ENCODE measurements at regions not wholly inside any gene's neighbourhood (a gene's known extent, or its start where the extent isn't known, plus 50 kb on each side); places are given as distances from the start of the nearest gene placed in this dataset.

DNA sequence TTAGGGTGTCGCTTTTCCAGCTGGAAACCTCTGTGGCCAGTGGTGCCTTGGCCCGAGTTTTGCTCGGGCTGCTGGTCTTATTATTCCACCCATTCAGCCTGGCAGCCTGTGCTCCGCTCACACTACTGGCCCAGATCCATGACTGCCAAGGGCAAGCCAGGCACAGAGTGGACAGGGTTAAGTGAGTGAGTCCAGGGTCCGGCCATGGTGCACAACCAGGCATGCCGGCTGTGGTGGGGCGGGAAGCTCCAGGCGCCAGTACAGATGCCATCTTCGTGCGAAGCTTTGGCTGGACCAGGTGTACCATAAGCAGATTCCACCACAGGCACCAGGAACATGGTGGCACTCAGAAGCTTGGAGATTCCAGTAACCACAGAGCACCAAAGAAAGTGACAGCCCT is 580.2 kb upstream of the FAM174A start:
- intact Hi-C loops (cut with DNase I; ENCODE audit: low total_unique reads) = no loop called here

DNA sequence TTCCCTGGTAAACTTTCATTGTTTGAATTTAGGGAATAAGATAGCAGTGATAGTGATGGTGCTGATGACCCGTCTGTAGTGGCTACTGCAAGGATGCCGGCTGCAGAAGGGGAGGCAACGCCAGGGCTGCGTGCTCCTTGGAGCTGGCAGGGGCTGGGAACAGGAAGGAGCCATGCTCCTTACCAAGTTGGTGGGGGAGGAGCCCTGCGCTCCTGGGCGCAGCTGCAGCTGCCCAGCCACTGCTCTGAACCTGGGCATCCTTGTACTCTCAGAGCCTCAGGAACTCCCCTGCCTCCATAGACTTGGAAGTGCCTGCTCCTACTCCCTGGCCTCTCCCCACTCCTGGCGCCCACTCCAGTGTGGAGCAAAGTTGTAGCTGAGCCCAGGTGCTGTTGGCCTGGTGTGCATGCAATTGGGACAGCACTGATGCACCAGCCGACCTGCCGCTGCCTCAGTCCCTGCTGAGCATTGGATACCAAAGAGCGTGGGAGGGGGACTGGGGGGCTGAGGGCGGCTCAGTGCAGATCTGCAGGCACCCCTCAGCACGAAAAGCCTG is 585.1 kb upstream of the FAM174A start:
- Histone ChIP-seq H3K27ac (no peak overlapping the region), H3K4me1 (no peaks in the 10 kb centered on the region), H3K36me3 (no peaks in the 10 kb centered on the region), H3K27me3 (no peaks in the 10 kb centered on the region), H3K9me3 (no peaks in the 10 kb centered on the region), H3K4me3 (no peak overlapping the region)
- no peak for TF ChIP-seq POLR2AphosphoS5 (IDR thresholded peaks at IDR 0.05)
- TF ChIP-seq, protein P1, sequence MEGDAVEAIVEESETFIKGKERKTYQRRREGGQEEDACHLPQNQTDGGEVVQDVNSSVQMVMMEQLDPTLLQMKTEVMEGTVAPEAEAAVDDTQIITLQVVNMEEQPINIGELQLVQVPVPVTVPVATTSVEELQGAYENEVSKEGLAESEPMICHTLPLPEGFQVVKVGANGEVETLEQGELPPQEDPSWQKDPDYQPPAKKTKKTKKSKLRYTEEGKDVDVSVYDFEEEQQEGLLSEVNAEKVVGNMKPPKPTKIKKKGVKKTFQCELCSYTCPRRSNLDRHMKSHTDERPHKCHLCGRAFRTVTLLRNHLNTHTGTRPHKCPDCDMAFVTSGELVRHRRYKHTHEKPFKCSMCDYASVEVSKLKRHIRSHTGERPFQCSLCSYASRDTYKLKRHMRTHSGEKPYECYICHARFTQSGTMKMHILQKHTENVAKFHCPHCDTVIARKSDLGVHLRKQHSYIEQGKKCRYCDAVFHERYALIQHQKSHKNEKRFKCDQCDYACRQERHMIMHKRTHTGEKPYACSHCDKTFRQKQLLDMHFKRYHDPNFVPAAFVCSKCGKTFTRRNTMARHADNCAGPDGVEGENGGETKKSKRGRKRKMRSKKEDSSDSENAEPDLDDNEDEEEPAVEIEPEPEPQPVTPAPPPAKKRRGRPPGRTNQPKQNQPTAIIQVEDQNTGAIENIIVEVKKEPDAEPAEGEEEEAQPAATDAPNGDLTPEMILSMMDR (IDR thresholded peaks at IDR 0.05) = no peak
- TF ChIP-seq POLR2A (IDR thresholded peaks at IDR 0.05) = no peak
- intact Hi-C loops (cut with DNase I; ENCODE audit: low total_unique reads) = no loop called here
- no peak for DNase-seq (ENCODE audit: low spot score in 2 of 2)

More for the DNA sequence above, 580.2 kb upstream of the FAM174A start:
- H3K9me3 ChIP-seq = no peaks in the 10 kb centered on the region
- H3K27ac ChIP-seq = no peak overlapping the region
- H3K27me3 ChIP-seq = no peaks in the 10 kb centered on the region
- TF ChIP-seq POLR2A (IDR thresholded peaks at IDR 0.05) = no peak
- TF ChIP-seq, protein P1 (IDR thresholded peaks at IDR 0.05) = no peak
- TF ChIP-seq POLR2AphosphoS5 (IDR thresholded peaks at IDR 0.05) = no peak
- H3K36me3 ChIP-seq = no peaks in the 10 kb centered on the region
- no peak overlapping the region for H3K4me3 ChIP-seq
- no peak for DNase-seq (ENCODE audit: low spot score in 2 of 2)
- H3K4me1 ChIP-seq = no peaks in the 10 kb centered on the region

DNA sequence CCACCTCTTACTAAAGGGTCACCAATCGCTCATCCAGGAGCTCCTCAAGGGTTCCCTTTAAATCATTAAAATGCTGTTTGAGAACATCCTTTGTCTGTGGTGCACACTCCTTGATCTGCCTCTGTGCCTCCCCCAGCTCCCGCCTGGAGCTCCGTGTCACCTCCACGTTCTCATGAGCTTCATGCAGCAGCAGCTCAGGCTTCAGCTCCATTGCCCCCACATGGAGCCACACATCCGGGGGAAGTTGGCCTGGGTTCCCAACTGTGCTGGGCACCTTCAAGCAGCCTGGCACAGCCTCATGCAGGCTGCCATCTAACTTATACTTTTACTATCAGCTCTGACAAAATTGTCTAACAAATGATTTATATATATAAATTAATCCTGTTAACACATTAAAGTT is 585.8 kb upstream of the FAM174A start:
- TF ChIP-seq POLR2AphosphoS5 (IDR thresholded peaks at IDR 0.05) (no peak), POLR2A (IDR thresholded peaks at IDR 0.05) (no peak)
- TF ChIP-seq, protein P1 (IDR thresholded peaks at IDR 0.05) = no peak
- no peaks in the 10 kb centered on the region for H3K9me3 ChIP-seq
- intact Hi-C loops (cut with DNase I; ENCODE audit: low total_unique reads) = no loop called here
- no peaks in the 10 kb centered on the region for H3K4me1 ChIP-seq
- H3K27me3 ChIP-seq = no peaks in the 10 kb centered on the region
- no peak overlapping the region for H3K27ac ChIP-seq
- H3K4me3 ChIP-seq = no peak overlapping the region
- H3K36me3 ChIP-seq = no peaks in the 10 kb centered on the region
- no peak for DNase-seq (ENCODE audit: low spot score in 2 of 2)

DNA sequence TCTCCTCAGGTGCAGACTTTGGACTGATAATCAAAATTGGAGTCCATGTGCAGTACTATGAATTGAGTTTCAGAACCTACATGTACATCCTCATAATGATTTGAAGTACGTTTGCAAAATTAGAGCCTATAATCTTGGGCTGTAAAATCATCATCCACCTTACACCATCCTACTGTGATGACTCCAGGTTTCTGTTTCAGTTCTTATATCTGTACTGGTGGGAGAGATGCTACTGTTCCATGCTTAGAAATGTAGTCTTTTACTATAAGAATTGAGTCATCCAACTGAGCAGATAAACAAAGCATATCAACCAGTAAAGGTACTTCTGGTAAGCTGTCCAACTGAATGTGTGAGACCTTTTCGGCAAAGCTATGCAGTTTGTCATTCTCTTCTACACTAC is 586.3 kb upstream of the FAM174A start:
- H3K4me3 ChIP-seq = no peak overlapping the region
- H3K27ac ChIP-seq = no peak overlapping the region
- DNase-seq (ENCODE audit: low spot score in 2 of 2) = no peak
- no peaks in the 10 kb centered on the region for H3K27me3 ChIP-seq
- no peaks in the 10 kb centered on the region for H3K9me3 ChIP-seq
- intact Hi-C loops (cut with DNase I; ENCODE audit: low total_unique reads) = no loop called here
- TF ChIP-seq POLR2A (IDR thresholded peaks at IDR 0.05) (no peak), POLR2AphosphoS5 (IDR thresholded peaks at IDR 0.05) (no peak)
- TF ChIP-seq, protein P1 (IDR thresholded peaks at IDR 0.05) = no peak
- H3K4me1 ChIP-seq = no peaks in the 10 kb centered on the region
- no peaks in the 10 kb centered on the region for H3K36me3 ChIP-seq

DNA sequence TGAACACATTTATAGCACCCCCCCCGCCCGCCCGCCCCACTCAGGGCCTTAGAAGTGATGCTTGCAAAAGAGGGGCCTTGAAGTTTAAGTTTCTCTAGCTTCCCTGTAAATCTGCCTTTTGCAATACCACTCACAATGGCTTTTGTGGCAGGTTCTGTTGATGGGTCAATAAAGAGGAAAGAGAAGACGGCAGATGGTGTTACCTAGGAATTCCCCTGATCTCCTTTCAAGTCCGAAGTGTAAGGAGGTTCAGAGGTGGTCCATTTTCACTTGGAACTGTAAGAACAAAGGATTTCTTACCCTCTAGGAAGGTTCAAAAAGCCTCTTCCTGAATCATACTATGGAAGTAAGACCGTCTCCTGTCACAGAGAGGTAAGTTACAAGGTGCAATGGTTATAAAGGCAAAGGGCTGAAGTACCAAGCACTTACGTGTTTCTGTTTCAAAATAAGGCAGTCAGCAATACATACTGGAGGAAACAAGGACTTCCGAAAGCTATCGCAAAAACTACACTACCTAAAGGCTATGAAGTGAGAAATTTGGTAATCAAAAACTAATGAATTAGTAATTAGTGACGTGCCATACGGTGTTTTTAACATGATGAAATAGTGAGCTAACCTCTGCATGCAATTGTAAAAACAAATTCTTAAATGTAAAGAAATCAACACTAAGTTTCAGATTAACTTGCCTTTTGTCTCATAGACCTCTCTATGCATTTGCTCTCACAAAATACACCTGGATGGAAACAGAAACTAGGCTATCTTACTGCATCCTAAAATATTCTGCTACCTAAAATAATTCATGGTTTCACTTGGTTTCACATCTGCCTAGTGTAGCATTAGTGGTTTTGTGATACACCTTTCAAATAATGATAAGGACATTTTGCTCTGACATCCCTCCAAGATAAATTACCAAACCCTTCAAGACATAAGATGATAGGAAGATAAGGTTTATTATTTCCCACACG is 589.4 kb upstream of the FAM174A start:
- no peak for DNase-seq (ENCODE audit: low spot score in 2 of 2)
- TF ChIP-seq, protein P1 (IDR thresholded peaks at IDR 0.05) = no peak
- no peak for TF ChIP-seq POLR2AphosphoS5 (IDR thresholded peaks at IDR 0.05)
- TF ChIP-seq POLR2A (IDR thresholded peaks at IDR 0.05) = no peak
- H3K9me3 ChIP-seq = no peaks in the 10 kb centered on the region
- no peak overlapping the region for H3K4me3 ChIP-seq
- intact Hi-C loops (cut with DNase I; ENCODE audit: low total_unique reads) = no loop called here
- H3K36me3 ChIP-seq = no peaks in the 10 kb centered on the region
- no peaks in the 10 kb centered on the region for H3K4me1 ChIP-seq
- no peak overlapping the region for H3K27ac ChIP-seq
- H3K27me3 ChIP-seq = no peaks in the 10 kb centered on the region
